GM12878 (cell line): ENCODE measurements at regions not wholly inside any gene's neighbourhood (a gene's known extent, or its start where the extent isn't known, plus 50 kb on each side); places are given as distances from the start of the nearest gene placed in this dataset.

Source experiments
- ATAC-seq: fragments of 200-7000 bp; cut with Tn5 transposase; 3 replicates; pipeline ENCODE4 v1.9.1; 2020; ENCODE audit warnings: mild to moderate bottlenecking, moderate library complexity
- BruUV-seq: library from RNA; stranded (reverse); fragments of 400-500 nt; replicated peaks from 2 replicates; lab custom pipeline; 2021; lab: Mats Ljungman, UMichigan
- CTCF ChIA-PET: fragments of 300-600 bp; sonication (Branson Sonifier 250); formaldehyde crosslinking; extraction: SDS; loops from one replicate; lab custom pipeline; 2021; ENCODE audit warnings: inconsistent platforms; lab: Yijun Ruan, JAX
- POLR2A ChIA-PET: fragments of 350-600 bp; formaldehyde crosslinking; extraction: SDS; loops from one replicate; lab custom pipeline; 2021; ENCODE audit warnings: inconsistent platforms; lab: Charles Lee
- RAD21 ChIA-PET: fragments of 300-600 bp; sonication (Branson Sonifier 250); formaldehyde crosslinking; loops from one replicate; lab custom pipeline; 2023; ENCODE audit warnings: antibody characterized with exemption; ENCODE audit not compliant: unreplicated experiment; lab: Charles Lee
- SMC1A ChIA-PET: fragments of 300-600 bp; sonication (Branson Sonifier 250); formaldehyde crosslinking; loops from one replicate; lab custom pipeline; 2023; ENCODE audit not compliant: unreplicated experiment, uncharacterized antibody; lab: Charles Lee
- DNase-seq: peaks from one replicate; pipeline ENCODE4 v3.0.0-alpha.2; 2011; ENCODE audit warnings: low read depth, low spot score
- FAIRE-seq: peaks from 3 replicates; lab custom pipeline; 2011; peaks lifted over from hg19 to GRCh38; lab: Jason Lieb, UNC
- H2AFZ ChIP-seq: 2 replicates; pipeline ENCODE4 v1.6.0; 2011; ENCODE audit warnings: low read depth, low read length, control low read depth; ENCODE audit not compliant: control insufficient read depth
- H3K27ac ChIP-seq: 2 replicates; pipeline ENCODE4 v1.5.1; 2011; ENCODE audit warnings: control low read depth; ENCODE audit not compliant: control insufficient read depth, insufficient read depth
- H3K27me3 ChIP-seq, 2 experiments: replicated peaks in 1 of 2; 2 replicates each; pipeline versions ENCODE4 v1.6.0 to v1.6.1; 2011; ENCODE audit warnings: low read length in 1 of 2; ENCODE audit not compliant: control insufficient read depth in 2 of 2, insufficient read depth in 2 of 2
- H3K36me3 ChIP-seq, 2 experiments: 2 replicates each; pipeline ENCODE4 v1.5.1; 2011; ENCODE audit warnings: low read length in 1 of 2; ENCODE audit not compliant: control insufficient read depth in 2 of 2, insufficient read depth in 2 of 2
- H3K4me1 ChIP-seq: 2 replicates; pipeline ENCODE4 v1.6.1; 2011; ENCODE audit warnings: mild to moderate bottlenecking, low read length, moderate library complexity, mixed read lengths; ENCODE audit not compliant: control insufficient read depth, insufficient read depth
- H3K4me2 ChIP-seq: 2 replicates; pipeline ENCODE4 v1.6.0; 2011; ENCODE audit warnings: control low read depth; ENCODE audit not compliant: control insufficient read depth, insufficient read depth
- H3K4me3 ChIP-seq: fragments of 200-600 bp; sonication (generic); 2 replicates; pipeline ENCODE4 v1.5.1; 2016
- H3K79me2 ChIP-seq: 2 replicates; pipeline ENCODE4 v1.6.0; 2011; ENCODE audit warnings: low read length; ENCODE audit not compliant: control insufficient read depth, insufficient read depth
- H3K9ac ChIP-seq: 2 replicates; pipeline ENCODE4 v1.8.0; 2011; ENCODE audit warnings: low read length, control low read depth, mixed read lengths; ENCODE audit not compliant: control insufficient read depth, insufficient read depth
- H3K9me3 ChIP-seq: replicated peaks from 3 replicates; pipeline ENCODE4 v1.5.1; 2011; ENCODE audit warnings: mild to moderate bottlenecking, low read length; ENCODE audit not compliant: control insufficient read depth, insufficient read depth
- H4K20me1 ChIP-seq: 2 replicates; pipeline ENCODE4 v1.6.0; 2011; ENCODE audit not compliant: control insufficient read depth, insufficient read depth
- CHD1 ChIP-seq: IDR thresholded peaks from 2 replicates; pipeline ENCODE4 v1.6.1; 2012; ENCODE audit warnings: low read depth, low read length, improper control_type of control experiment
- DPF2 ChIP-seq: fragments of 450-650 bp; IDR thresholded peaks from 2 replicates; pipeline ENCODE4 v1.6.1; 2017; ENCODE audit warnings: mild to moderate bottlenecking
- EGR1 ChIP-seq, 2 experiments: IDR thresholded peaks; 1 replicate in 1 of 2; 2 replicates in 1 of 2; pipeline ENCODE4 v1.6.1; 2011 to 2012; ENCODE audit warnings: low read depth in 2 of 2, low read length in 2 of 2, borderline replicate concordance in 1 of 2, mild to moderate bottlenecking in 1 of 2, moderate library complexity in 1 of 2
- IKZF1 ChIP-seq: fragments of 450-650 bp; conservative IDR thresholded peaks from 2 replicates; pipeline ENCODE4 v1.6.1; 2017; ENCODE audit warnings: antibody characterized with exemption, mild to moderate bottlenecking
- MYC ChIP-seq: IDR thresholded peaks from 2 replicates; pipeline ENCODE4 v1.6.1; 2011; ENCODE audit warnings: mild to moderate bottlenecking, low read length, moderate library complexity, inconsistent platforms; ENCODE audit not compliant: insufficient read depth, insufficient replicate concordance, insufficient read length, severe bottlenecking
- POLR2A ChIP-seq: IDR thresholded peaks from 2 replicates; pipeline ENCODE4 v1.6.1; 2011; ENCODE audit warnings: low read depth, mild to moderate bottlenecking, low read length
- TCF7 ChIP-seq: IDR thresholded peaks from 2 replicates; pipeline ENCODE4 v1.6.1; 2014; ENCODE audit warnings: antibody characterized with exemption, borderline replicate concordance
- ZNF24 ChIP-seq: fragments of 450-650 bp; IDR thresholded peaks from 2 replicates; pipeline ENCODE4 v1.6.1; 2017; ENCODE audit warnings: antibody characterized with exemption, mild to moderate bottlenecking
- ZNF274 ChIP-seq: IDR thresholded peaks from one replicate; pipeline ENCODE4 v1.8.0; 2011; ENCODE audit not compliant: insufficient read length, insufficient read depth
- WGBS: methylation state at CpG from one replicate; pipeline ENCODE4 v1.1.6; 2016; ENCODE audit warnings: low lambda C conversion rate; ENCODE audit not compliant: insufficient replicate concordance, insufficient coverage; ENCODE audit errors: missing lambda C conversion rate; 5-methylcytosine and 5-hydroxymethylcytosine counted together
- in situ Hi-C: fragments of 300-500 bp; cut with MboI; formaldehyde crosslinking; loops from 9 replicates; pipeline ENCODE4 v1.14.3; 2018; ENCODE audit warnings: mixed read lengths
- intact Hi-C: fragments of 100-400 bp; cut with micrococcal nuclease; formaldehyde crosslinking; loops from one replicate; pipeline ENCODE4 v1.14.2; 2022; ENCODE audit not compliant: unreplicated experiment
- TF ChIP-seq, protein P1 (sequence below): fragments of 450-650 bp; IDR thresholded peaks from 2 replicates; pipeline ENCODE4 v1.6.1; 2016; ENCODE audit warnings: mild to moderate bottlenecking
- TF ChIP-seq, protein P2 (sequence below): IDR thresholded peaks from 2 replicates; pipeline ENCODE4 v1.6.1; 2012; ENCODE audit warnings: improper control_type of control experiment, low read depth, low read length; ENCODE audit not compliant: insufficient replicate concordance

DNA sequence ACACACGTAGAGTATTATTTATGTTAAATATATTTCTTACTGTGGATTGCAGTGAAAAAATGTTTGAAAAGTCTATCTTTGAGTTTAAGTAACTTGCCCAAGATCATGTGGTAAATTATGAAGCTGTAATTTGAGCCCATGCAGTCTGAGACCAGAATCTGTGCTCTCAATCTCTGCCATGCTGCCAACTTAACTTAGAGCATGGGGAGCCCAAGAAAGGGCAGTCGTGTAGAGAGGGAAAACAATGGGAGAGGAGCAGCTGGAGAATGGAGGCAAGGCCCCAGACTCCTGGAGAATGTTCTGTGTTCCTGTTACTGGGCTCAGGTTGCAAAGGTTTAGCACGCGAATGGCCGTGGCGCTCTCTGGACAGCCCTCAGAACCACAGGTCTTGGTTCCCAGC is 311.6 kb upstream of the RASGRP1 start:
- Histone ChIP-seq H3K4me1 (no peaks in the 10 kb centered on the region), H3K4me2 (no peak overlapping the region), H3K27me3 (no peaks in the 10 kb centered on the region), H3K4me3 (no peak overlapping the region), H3K9ac (no peak overlapping the region), H3K36me3 (no peaks in the 10 kb centered on the region), H3K27ac (no peak overlapping the region), H3K9me3 (no peaks in the 10 kb centered on the region), H2AFZ (no peak overlapping the region), H4K20me1 (no peaks in the 10 kb centered on the region), H3K79me2 (no peaks in the 10 kb centered on the region)
- SMC1A ChIA-PET = no interaction called here
- DNase-seq (no peak), ATAC-seq (no peak), FAIRE-seq (no peak)
- intact Hi-C loops = no loop called here
- in situ Hi-C loops = no loop called here
- BruUV-seq = no TSS peak
- 12% methylated on average over 6 of the region's 6 CpGs for WGBS
- TF ChIP-seq, protein P1, sequence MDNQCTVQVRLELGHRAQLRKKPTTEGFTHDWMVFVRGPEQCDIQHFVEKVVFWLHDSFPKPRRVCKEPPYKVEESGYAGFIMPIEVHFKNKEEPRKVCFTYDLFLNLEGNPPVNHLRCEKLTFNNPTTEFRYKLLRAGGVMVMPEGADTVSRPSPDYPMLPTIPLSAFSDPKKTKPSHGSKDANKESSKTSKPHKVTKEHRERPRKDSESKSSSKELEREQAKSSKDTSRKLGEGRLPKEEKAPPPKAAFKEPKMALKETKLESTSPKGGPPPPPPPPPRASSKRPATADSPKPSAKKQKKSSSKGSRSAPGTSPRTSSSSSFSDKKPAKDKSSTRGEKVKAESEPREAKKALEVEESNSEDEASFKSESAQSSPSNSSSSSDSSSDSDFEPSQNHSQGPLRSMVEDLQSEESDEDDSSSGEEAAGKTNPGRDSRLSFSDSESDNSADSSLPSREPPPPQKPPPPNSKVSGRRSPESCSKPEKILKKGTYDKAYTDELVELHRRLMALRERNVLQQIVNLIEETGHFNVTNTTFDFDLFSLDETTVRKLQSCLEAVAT = no peak
- TF ChIP-seq EGR1 (IDR thresholded peaks at IDR 0.05; ENCODE audit: borderline replicate concordance in 1 of 2, low read depth in 2 of 2, low read length in 2 of 2) = no peak
- TF ChIP-seq TCF7 = no peak
- no peak for TF ChIP-seq ZNF274
- TF ChIP-seq DPF2 = no peak
- TF ChIP-seq IKZF1 = no peak
- TF ChIP-seq ZNF24 = no peak
- TF ChIP-seq MYC = no peak
- no peak for TF ChIP-seq POLR2A
- no peak for TF ChIP-seq CHD1
- TF ChIP-seq, protein P2, sequence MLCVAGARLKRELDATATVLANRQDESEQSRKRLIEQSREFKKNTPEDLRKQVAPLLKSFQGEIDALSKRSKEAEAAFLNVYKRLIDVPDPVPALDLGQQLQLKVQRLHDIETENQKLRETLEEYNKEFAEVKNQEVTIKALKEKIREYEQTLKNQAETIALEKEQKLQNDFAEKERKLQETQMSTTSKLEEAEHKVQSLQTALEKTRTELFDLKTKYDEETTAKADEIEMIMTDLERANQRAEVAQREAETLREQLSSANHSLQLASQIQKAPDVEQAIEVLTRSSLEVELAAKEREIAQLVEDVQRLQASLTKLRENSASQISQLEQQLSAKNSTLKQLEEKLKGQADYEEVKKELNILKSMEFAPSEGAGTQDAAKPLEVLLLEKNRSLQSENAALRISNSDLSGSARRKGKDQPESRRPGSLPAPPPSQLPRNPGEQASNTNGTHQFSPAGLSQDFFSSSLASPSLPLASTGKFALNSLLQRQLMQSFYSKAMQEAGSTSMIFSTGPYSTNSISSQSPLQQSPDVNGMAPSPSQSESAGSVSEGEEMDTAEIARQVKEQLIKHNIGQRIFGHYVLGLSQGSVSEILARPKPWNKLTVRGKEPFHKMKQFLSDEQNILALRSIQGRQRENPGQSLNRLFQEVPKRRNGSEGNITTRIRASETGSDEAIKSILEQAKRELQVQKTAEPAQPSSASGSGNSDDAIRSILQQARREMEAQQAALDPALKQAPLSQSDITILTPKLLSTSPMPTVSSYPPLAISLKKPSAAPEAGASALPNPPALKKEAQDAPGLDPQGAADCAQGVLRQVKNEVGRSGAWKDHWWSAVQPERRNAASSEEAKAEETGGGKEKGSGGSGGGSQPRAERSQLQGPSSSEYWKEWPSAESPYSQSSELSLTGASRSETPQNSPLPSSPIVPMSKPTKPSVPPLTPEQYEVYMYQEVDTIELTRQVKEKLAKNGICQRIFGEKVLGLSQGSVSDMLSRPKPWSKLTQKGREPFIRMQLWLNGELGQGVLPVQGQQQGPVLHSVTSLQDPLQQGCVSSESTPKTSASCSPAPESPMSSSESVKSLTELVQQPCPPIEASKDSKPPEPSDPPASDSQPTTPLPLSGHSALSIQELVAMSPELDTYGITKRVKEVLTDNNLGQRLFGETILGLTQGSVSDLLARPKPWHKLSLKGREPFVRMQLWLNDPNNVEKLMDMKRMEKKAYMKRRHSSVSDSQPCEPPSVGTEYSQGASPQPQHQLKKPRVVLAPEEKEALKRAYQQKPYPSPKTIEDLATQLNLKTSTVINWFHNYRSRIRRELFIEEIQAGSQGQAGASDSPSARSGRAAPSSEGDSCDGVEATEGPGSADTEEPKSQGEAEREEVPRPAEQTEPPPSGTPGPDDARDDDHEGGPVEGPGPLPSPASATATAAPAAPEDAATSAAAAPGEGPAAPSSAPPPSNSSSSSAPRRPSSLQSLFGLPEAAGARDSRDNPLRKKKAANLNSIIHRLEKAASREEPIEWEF = no peak
- CTCF ChIA-PET = interaction anchor here (1.2 kb wide), 1 partner anchor 13 kb away, joined by 3 read pairs; no protein-coding TSS in a partner anchor
- RAD21 ChIA-PET = no interaction called here
- POLR2A ChIA-PET = no interaction called here
